ENCODE measurements at regions not wholly inside any gene's neighbourhood (a gene's known extent, or its start where the extent isn't known, plus 50 kb on each side); places are given as distances from the start of the nearest gene placed in this dataset.

GRCh38 chr2:13905831-13906230 is 726.7 kb upstream of the LRATD1 start:
- no peaks in the 10 kb centered on the region for H3K9me2 ChIP-seq (replicated peaks; ENCODE audit: insufficient read depth, low read length)
- TF ChIP-seq EZH2phosphoT487 (IDR thresholded peaks at IDR 0.05; ENCODE audit: low read length) = no peak
- no peak for TF ChIP-seq EZH2 (optimal IDR thresholded peaks at IDR 0.05; ENCODE audit: low read depth, low read length)
- no peak for TF ChIP-seq CTCF (IDR thresholded peaks at IDR 0.05; ENCODE audit: low read length)
- no peaks in the 10 kb centered on the region for H3K9me3 ChIP-seq (replicated peaks; ENCODE audit: insufficient read depth, low read length)
- H3K4me2 ChIP-seq (ENCODE audit: low read depth, low read length) = no peak overlapping the region
- H3K27ac ChIP-seq (ENCODE audit: low read length) = no peak overlapping the region
- H3F3A ChIP-seq (ENCODE audit: insufficient read depth, low read length) = no peaks in the 10 kb centered on the region
- H3K4me3 ChIP-seq (ENCODE audit: low read length) = no peak overlapping the region
- no peaks in the 10 kb centered on the region for H3K27me3 ChIP-seq (replicated peaks; ENCODE audit: insufficient read depth, low read length)
- DNase-seq = no peak
- no peak overlapping the region for H2AFZ ChIP-seq (ENCODE audit: low read length)
- no peaks in the 10 kb centered on the region for H3K4me1 ChIP-seq (ENCODE audit: low read length)
- H4K20me1 ChIP-seq (ENCODE audit: insufficient read depth, low read length) = no peaks in the 10 kb centered on the region
- H3K9ac ChIP-seq (ENCODE audit: low read length) = no peak overlapping the region
- no peaks in the 10 kb centered on the region for H3K79me2 ChIP-seq (ENCODE audit: low read length)
- no peaks in the 10 kb centered on the region for H3K36me3 ChIP-seq (replicated peaks; ENCODE audit: insufficient read depth, low read length)

GRCh38 chr2:13916066-13916465 is 716.5 kb upstream of the LRATD1 start:
- no peaks in the 10 kb centered on the region for H3K9me2 ChIP-seq (replicated peaks; ENCODE audit: insufficient read depth, low read length)
- no peak overlapping the region for H3K4me2 ChIP-seq (ENCODE audit: low read depth, low read length)
- H3K4me1 ChIP-seq (ENCODE audit: low read length) = no peaks in the 10 kb centered on the region
- no peak overlapping the region for H3K4me3 ChIP-seq (ENCODE audit: low read length)
- no peak overlapping the region for H2AFZ ChIP-seq (ENCODE audit: low read length)
- no peak overlapping the region for H3K9ac ChIP-seq (ENCODE audit: low read length)
- no peaks in the 10 kb centered on the region for H3K79me2 ChIP-seq (ENCODE audit: low read length)
- H3K36me3 ChIP-seq (replicated peaks; ENCODE audit: insufficient read depth, low read length) = no peaks in the 10 kb centered on the region
- H3K27me3 ChIP-seq (replicated peaks; ENCODE audit: insufficient read depth, low read length) = no peaks in the 10 kb centered on the region
- no peak for TF ChIP-seq EZH2 (optimal IDR thresholded peaks at IDR 0.05; ENCODE audit: low read depth, low read length)
- no peak for TF ChIP-seq CTCF (IDR thresholded peaks at IDR 0.05; ENCODE audit: low read length)
- TF ChIP-seq EZH2phosphoT487 (IDR thresholded peaks at IDR 0.05; ENCODE audit: low read length) = no peak
- no peaks in the 10 kb centered on the region for H3F3A ChIP-seq (ENCODE audit: insufficient read depth, low read length)
- DNase-seq = no peak
- no peak overlapping the region for H3K27ac ChIP-seq (ENCODE audit: low read length)
- no peaks in the 10 kb centered on the region for H3K9me3 ChIP-seq (replicated peaks; ENCODE audit: insufficient read depth, low read length)
- H4K20me1 ChIP-seq (ENCODE audit: insufficient read depth, low read length) = no peaks in the 10 kb centered on the region

- Histone ChIP-seq H3K9me3 (replicated peaks; ENCODE audit: insufficient read depth, low read length) (no peaks in the 10 kb centered on the region), H2AFZ (ENCODE audit: low read length) (no peak overlapping the region), H3F3A (ENCODE audit: insufficient read depth, low read length) (no peaks in the 10 kb centered on the region), H3K4me1 (ENCODE audit: low read length) (no peaks in the 10 kb centered on the region), H3K4me2 (ENCODE audit: low read depth, low read length) (no peak overlapping the region), H3K36me3 (replicated peaks; ENCODE audit: insufficient read depth, low read length) (no peaks in the 10 kb centered on the region), H4K20me1 (ENCODE audit: insufficient read depth, low read length) (no peaks in the 10 kb centered on the region), H3K9ac (ENCODE audit: low read length) (no peak overlapping the region), H3K27ac (ENCODE audit: low read length) (no peak overlapping the region), H3K79me2 (ENCODE audit: low read length) (no peaks in the 10 kb centered on the region), H3K9me2 (replicated peaks; ENCODE audit: insufficient read depth, low read length) (no peaks in the 10 kb centered on the region), H3K4me3 (ENCODE audit: low read length) (no peak overlapping the region), H3K27me3 (replicated peaks; ENCODE audit: insufficient read depth, low read length) (no peaks in the 10 kb centered on the region)
- TF ChIP-seq EZH2 (optimal IDR thresholded peaks at IDR 0.05; ENCODE audit: low read depth, low read length) (no peak), CTCF (IDR thresholded peaks at IDR 0.05; ENCODE audit: low read length) (no peak), EZH2phosphoT487 (IDR thresholded peaks at IDR 0.05; ENCODE audit: low read length) (no peak)
- DNase-seq = no peak
Observed at GRCh38 chr2:13917958-13918357, 714.6 kb upstream of the LRATD1 start.
